Testis (tissue), 2 donors: ENCODE measurements at regions not wholly inside any gene's neighbourhood (a gene's known extent, or its start where the extent isn't known, plus 50 kb on each side); places are given as distances from the start of the nearest gene placed in this dataset.

Experiments
- DNase-seq: peaks from one replicate; pipeline ENCODE4 v3.0.0-alpha.2; 2019
- H3K27ac ChIP-seq, 2 donors: fragments of 200-600 bp; sonication (generic); one replicate each; pipeline ENCODE4 v1.5.1; 2019
- H3K27me3 ChIP-seq: fragments of 200-600 bp; sonication (generic); one replicate; pipeline ENCODE4 v1.5.1; 2019
- H3K36me3 ChIP-seq: fragments of 200-600 bp; sonication (generic); one replicate; pipeline ENCODE4 v1.5.1; 2017; ENCODE audit warnings: low read depth; ENCODE audit errors: missing control alignments
- H3K4me1 ChIP-seq: fragments of 200-600 bp; sonication (generic); one replicate; pipeline ENCODE4 v1.5.1; 2019
- H3K4me3 ChIP-seq, 2 donors: fragments of 200-600 bp; sonication (generic); one replicate each; pipeline ENCODE4 v1.5.1; 2017 to 2019
- H3K9me3 ChIP-seq: fragments of 200-600 bp; sonication (generic); one replicate; pipeline ENCODE4 v1.5.1; 2017
- POLR2A ChIP-seq: fragments of 450-650 bp; IDR thresholded peaks from one replicate; pipeline ENCODE4 v1.6.1; 2017; ENCODE audit warnings: antibody characterized with exemption, mild to moderate bottlenecking, moderate library complexity
- WGBS, 2 donors: methylation state at CpG; one replicate each; pipeline ENCODE4 v1.1.5; 2018; 5-methylcytosine and 5-hydroxymethylcytosine counted together
- intact Hi-C: fragments of 100-400 bp; cut with DNase I; formaldehyde crosslinking; loops from one replicate; pipeline ENCODE4 v1.15.1; 2023; ENCODE audit warnings: low total_unique reads
- small RNA-seq, 2 donors: library from RNA; depleted of rRNA; stranded (forward); fragments of <200 nt; gene quantifications; one replicate each; pipeline ENCODE3, GENCODE V24; 2016
- TF ChIP-seq, protein P1 (sequence below), 3 experiments: fragments of 450-650 bp in 2 of 3; fragments of 200-600 bp in 1 of 3; sonication (generic) in 1 of 3; IDR thresholded peaks; one replicate each; pipeline ENCODE4 v1.5.1; 2016 to 2019; ENCODE audit warnings: antibody characterized with exemption in 3 of 3, mild to moderate bottlenecking in 2 of 3, moderate library complexity in 1 of 3

DNA sequence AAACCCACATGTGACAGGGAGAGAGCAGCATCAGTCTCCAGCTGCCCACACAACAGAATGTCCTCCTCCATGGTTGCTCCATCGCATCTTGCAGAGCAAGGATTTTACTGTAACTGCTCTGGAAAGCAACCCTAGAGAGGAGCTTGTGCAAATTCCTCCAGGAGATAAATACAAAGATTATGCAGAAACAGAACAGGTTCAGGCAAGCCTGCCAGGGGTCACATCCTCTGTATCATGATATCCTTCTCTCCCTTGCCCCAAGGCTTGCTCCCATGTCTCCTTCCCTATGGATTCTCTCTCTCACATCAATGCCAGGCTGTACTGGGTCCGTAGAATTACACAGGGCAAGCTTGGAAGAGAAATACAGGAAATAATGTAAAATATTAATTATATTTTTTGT is 226.0 kb downstream of the MPDZ start:
- intact Hi-C loops = no loop called here
- WGBS, 2 donors = 50% methylated on average over 2 of the region's 2 CpGs
- H3K27me3 ChIP-seq = no peaks in the 10 kb centered on the region
- no peak for TF ChIP-seq POLR2A
- TF ChIP-seq, protein P1, sequence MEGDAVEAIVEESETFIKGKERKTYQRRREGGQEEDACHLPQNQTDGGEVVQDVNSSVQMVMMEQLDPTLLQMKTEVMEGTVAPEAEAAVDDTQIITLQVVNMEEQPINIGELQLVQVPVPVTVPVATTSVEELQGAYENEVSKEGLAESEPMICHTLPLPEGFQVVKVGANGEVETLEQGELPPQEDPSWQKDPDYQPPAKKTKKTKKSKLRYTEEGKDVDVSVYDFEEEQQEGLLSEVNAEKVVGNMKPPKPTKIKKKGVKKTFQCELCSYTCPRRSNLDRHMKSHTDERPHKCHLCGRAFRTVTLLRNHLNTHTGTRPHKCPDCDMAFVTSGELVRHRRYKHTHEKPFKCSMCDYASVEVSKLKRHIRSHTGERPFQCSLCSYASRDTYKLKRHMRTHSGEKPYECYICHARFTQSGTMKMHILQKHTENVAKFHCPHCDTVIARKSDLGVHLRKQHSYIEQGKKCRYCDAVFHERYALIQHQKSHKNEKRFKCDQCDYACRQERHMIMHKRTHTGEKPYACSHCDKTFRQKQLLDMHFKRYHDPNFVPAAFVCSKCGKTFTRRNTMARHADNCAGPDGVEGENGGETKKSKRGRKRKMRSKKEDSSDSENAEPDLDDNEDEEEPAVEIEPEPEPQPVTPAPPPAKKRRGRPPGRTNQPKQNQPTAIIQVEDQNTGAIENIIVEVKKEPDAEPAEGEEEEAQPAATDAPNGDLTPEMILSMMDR (IDR thresholded peaks at IDR 0.05) = no peak
- no peaks in the 10 kb centered on the region for H3K36me3 ChIP-seq
- no peaks in the 10 kb centered on the region for H3K4me1 ChIP-seq
- no peak overlapping the region for H3K27ac ChIP-seq
- no peaks in the 10 kb centered on the region for H3K9me3 ChIP-seq
- no peak for DNase-seq
- no peak overlapping the region for H3K4me3 ChIP-seq

DNA sequence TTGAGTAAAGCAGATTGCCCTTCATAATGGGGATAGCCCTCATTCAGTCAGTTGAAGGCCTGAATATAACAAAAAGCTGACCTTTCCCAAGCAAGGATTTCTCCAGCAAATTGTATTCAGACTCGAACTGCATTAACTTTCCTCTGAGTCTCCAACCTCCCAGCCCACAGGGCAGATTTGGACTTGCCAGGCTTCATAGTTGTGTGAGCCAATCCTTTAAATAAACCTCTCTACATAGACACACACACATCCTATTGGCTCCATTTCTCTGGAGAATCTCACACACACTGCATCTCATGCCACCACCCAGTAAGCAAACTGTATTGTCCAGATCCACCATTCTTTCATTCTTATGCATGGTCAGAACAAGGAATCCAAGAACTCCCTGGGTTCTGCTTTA is 225.1 kb downstream of the MPDZ start:
- no peaks in the 10 kb centered on the region for H3K4me1 ChIP-seq
- TF ChIP-seq, protein P1 (IDR thresholded peaks at IDR 0.05) = no peak
- TF ChIP-seq POLR2A = no peak
- no peak overlapping the region for H3K27ac ChIP-seq
- H3K4me3 ChIP-seq = no peak overlapping the region
- WGBS, 2 donors = 83 to 86% methylated on average over 1 of the region's 1 CpG
- H3K9me3 ChIP-seq = no peaks in the 10 kb centered on the region
- no peaks in the 10 kb centered on the region for H3K36me3 ChIP-seq
- intact Hi-C loops = no loop called here
- no peaks in the 10 kb centered on the region for H3K27me3 ChIP-seq
- no peak for DNase-seq

Small RNA genes in the stretch of these regions (small RNA-seq; reads per million reads assigned to genes)
- 0 reads per million in 2 donors for gene RF00019
